Ramos (cell line): ENCODE measurements at regions not wholly inside any gene's neighbourhood (a gene's known extent, or its start where the extent isn't known, plus 50 kb on each side); places are given as distances from the start of the nearest gene placed in this dataset.
"Not testable (repeated sequence)": the region's sequence is repeated elsewhere in the genome, so short reads cannot be mapped to it uniquely, and the experiment has no call there.

Experiments
- in situ Hi-C: fragments of 300-500 bp; cut with MboI; formaldehyde crosslinking; loops from one replicate; pipeline ENCODE4 v1.14.3; 2022; ENCODE audit warnings: low sequenced_read_pairs; ENCODE audit not compliant: unreplicated experiment

DNA sequence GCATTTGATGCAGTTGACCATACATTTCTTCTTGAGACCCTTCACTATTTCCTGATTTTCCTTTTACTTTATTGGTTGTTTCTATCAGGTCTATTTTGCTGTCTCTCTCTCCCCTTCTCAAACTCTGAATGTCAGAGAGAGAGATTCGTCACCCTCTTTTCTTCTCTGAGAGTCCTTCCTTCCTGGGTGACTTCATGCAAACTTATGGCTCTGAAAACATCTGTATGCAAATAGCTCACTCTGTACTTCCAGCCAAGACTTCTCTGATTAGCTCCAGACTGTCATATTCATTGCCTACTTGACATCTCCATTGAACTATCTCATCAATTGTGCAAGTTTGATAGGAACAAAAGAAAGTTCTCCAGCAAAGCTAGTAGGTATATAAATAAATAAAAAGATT, 191.7 kb upstream of the KLF6 start:
- in situ Hi-C loops = no loop called here

DNA sequence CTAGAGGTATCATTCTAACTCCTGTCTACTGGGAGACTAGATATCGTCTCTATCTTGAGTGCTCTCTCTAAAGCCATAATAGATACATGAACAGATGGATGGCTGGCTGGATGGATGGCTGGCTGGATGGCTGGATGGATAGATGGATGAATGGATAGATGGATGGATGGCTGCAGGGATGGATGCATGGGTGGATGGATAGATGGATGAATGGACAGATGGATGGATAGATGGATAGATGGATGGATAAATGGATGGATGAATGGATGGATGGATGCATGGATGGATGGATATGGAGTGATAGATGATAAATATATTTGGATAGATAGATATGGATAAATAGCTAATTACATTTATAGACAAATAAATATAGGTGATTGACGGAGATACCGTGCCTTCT, 191.2 kb upstream of the KLF6 start:
- in situ Hi-C loops = no loop called here

GRCh38 chr10:3975016-3975415, 190.0 kb upstream of the KLF6 start:
- in situ Hi-C loops = no loop called here

DNA sequence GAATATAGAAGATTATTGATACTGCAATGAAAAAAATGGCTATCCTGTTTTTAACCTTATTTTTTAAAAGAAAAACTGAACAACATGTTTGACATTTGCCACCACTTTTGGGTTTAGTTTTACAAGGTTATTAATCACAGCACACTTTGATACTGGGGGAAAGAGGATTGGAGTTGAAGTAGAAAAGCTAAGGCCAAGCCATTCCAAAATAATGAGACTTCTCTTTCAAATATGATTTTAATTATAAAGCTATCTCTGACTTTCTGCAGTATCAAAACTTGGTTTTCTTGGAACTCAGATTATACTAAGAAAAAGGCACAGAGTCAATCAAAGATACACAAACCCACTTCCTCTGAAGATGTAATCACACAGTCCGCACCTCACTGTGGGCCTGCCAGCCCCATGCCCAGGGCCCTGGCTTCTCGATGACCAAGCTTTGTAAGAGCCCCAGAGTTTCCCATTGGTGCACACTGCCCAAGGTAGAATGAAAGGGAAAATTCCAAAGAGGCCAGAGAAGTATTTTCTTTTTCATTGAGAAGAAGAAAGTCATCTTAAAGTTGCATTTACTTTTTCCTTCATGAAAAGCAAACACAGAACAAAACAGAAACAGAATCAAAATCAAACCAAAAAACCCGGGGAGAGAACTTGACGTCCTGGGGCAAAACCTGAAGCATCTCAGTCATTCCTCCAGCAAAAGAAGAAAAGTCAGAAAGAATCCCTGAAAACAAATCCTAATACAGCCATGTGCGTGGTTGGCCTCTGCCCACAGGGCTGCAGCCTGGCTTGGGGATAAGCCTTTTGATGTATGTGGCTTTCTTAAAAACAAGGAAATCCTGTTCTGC, 187.7 kb upstream of the KLF6 start:
- in situ Hi-C loops = no loop called here

- in situ Hi-C loops = no loop called here
Measured at GRCh38 chr10:3971713-3972112, 186.7 kb upstream of the KLF6 start.

GRCh38 chr10:3969876-3970666, 185.1 kb upstream of the KLF6 start:
- in situ Hi-C loops = no loop called here

DNA sequence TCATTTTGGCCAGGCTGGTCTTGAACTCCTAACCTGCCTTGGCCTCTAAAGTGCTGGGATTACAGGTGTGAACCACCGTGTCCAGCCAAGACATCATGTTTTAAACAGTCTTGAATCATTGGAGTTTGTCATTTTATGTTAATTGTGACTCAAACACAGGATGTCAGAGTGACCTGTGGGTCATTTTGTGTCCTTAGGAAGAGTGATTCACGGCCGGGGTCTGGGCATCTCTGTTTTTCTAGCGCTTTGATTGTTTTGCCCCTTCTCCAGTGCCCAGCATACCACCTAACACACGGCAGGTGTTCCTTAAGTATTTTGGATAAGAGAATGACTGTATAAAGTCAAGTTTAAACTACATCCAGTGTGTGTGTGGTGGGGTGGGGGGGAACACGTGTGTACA, 183.7 kb upstream of the KLF6 start:
- in situ Hi-C loops = no loop called here

DNA sequence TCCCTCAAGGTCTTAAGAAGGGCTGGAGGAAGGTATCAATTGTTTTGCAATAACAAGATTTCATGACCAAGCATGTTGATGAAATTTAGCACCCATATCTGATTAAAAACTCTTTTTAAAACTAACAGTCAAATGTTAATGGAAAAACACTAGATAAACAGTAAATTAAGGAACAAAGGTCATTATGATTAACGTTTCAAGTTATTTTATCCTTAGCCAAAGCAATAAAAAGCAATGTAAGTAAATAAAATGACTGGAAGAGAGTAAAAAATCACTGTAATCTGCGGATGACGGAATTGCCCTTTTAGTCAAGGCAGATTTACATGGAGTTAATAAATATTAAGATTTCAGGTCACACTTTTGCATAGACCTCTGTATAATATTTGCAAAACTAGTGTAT, 179.5 kb upstream of the KLF6 start:
- in situ Hi-C loops = no loop called here

- in situ Hi-C loops = no loop called here
Measured at GRCh38 chr10:3963191-3963673, 178.2 kb upstream of the KLF6 start.

- in situ Hi-C loops = no loop called here
Measured at GRCh38 chr10:3961082-3961481, 176.1 kb upstream of the KLF6 start.

DNA sequence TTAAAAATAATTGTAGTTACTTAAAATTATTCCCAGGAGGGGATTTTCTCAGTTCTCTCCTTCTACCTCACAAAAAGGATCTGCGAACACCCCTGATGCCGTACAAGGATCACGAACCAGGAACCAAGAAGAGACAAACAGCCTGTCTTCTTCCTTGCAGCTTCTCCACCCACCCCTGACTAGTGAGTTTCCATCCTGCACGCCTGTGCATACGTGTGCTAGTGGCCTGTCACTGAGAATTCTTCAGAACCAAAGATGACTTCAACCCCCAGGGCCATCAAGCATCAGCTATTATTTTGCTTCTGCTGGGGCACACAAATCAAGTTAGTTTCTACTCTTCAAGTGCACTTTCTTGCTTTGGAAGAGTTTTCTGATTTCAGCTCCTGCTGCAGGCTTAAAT, 175.5 kb upstream of the KLF6 start:
- in situ Hi-C loops = no loop called here

GRCh38 chr10:3959370-3960325, 174.6 kb upstream of the KLF6 start:
- in situ Hi-C loops = no loop called here

- in situ Hi-C loops = no loop called here
Measured at GRCh38 chr10:3958472-3958996, 173.5 kb upstream of the KLF6 start.

GRCh38 chr10:3955955-3956617, 171.1 kb upstream of the KLF6 start:
- in situ Hi-C loops = no loop called here

DNA sequence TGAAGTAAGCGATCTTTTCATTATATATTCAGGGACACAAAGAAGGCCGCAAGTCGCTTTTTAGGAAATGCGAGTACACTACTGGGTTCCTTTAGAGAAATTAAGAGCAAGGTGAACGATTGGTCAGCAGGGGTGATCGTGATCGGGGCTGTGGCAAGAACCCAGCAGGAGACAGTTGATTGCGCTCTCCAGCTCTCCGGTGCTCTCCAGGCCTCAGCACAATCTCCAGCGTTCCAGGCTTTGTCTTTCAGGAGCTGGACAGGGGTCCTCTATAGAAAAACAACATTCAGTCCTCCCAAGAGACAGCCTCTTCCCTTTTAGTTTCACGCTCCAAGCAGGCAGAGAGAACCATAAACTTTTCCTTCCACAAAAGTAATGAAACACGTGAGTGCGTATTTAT, 170.5 kb upstream of the KLF6 start:
- in situ Hi-C loops = no loop called here

GRCh38 chr10:3954615-3955014, 169.6 kb upstream of the KLF6 start:
- in situ Hi-C loops = no loop called here

- in situ Hi-C loops = not testable (repeated sequence)
Measured at GRCh38 chr10:3954007-3954406, 169.0 kb upstream of the KLF6 start.

- in situ Hi-C loops = no loop called here
Measured at GRCh38 chr10:3951993-3952392, 167.0 kb upstream of the KLF6 start.

DNA sequence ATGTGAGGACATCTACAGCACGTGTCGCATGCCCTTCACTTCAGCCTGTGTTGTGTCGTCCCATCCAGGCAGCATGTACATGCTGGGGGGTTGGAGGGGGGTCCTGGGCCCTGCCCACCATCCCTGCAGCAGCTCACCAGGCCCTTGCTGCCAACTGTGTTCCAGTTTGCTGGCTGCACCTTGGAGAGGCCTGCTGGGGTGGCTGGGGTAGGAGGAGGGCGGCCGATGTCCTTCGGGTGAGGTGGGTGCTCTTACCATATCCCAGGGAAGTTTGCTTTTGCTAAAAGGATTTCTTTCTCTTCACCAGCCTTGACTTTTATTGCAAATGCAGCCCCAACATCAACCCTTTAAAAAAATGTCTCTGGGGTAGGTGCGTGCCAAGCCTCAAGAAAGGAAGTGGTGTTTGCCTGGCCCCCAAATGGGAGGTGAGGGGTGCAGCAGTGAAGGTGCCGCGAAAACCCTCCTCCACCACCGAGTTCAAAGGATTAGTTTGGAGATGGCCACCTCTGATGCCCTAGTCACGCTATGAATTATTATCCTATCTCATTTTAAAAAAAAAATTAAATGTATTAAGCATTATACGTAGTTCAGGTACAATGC, 165.8 kb upstream of the KLF6 start:
- in situ Hi-C loops = no loop called here
